Transverse colon (tissue), 4 donors: ENCODE measurements at regions not wholly inside any gene's neighbourhood (a gene's known extent, or its start where the extent isn't known, plus 50 kb on each side); places are given as distances from the start of the nearest gene placed in this dataset.
"Not testable (repeated sequence)": the region's sequence is repeated elsewhere in the genome, so short reads cannot be mapped to it uniquely, and the experiment has no call there.

ENCODE experiments used
- DNase-seq: peaks from one replicate; pipeline ENCODE4 v3.0.0-alpha.2; 2019
- H3K27ac ChIP-seq, 4 donors: fragments of 200-600 bp; sonication (generic); 2 replicates each; pipeline ENCODE4 v1.5.1; 2016 to 2018; ENCODE audit warnings: inconsistent platforms in 4 of 4
- H3K27me3 ChIP-seq: fragments of 200-600 bp; sonication (generic); 2 replicates; pipeline ENCODE4 v1.5.1; 2017; ENCODE audit warnings: inconsistent platforms
- H3K36me3 ChIP-seq, 4 donors: fragments of 200-600 bp; sonication (generic); 2 replicates each; pipeline ENCODE4 v1.5.1; 2017 to 2019; ENCODE audit warnings: inconsistent platforms in 4 of 4
- H3K4me1 ChIP-seq, 4 donors: fragments of 200-600 bp; sonication (generic); 2 replicates each; pipeline ENCODE4 v1.5.1; 2017 to 2020; ENCODE audit warnings: inconsistent platforms in 4 of 4
- H3K4me3 ChIP-seq, 4 donors: fragments of 200-600 bp; sonication (generic); 1 replicate in 1 of 4; 2 replicates in 3 of 4; pipeline versions ENCODE4 v1.5.1 to v1.6.1; 2017 to 2019; ENCODE audit warnings: inconsistent platforms in 4 of 4
- H3K9me3 ChIP-seq, 2 donors: fragments of 200-600 bp; sonication (generic); 2 replicates each; pipeline ENCODE4 v1.5.1; 2017 to 2019; ENCODE audit warnings: inconsistent platforms in 2 of 2
- CTCF ChIP-seq, 5 experiments: fragments of 200-600 bp in 3 of 5; fragments of 450-650 bp in 2 of 5; sonication (generic) in 3 of 5; IDR thresholded peaks; 1 replicate in 2 of 5; 2 replicates in 3 of 5; pipeline ENCODE4 v1.5.1; 2016 to 2017; ENCODE audit warnings: antibody characterized with exemption in 5 of 5, inconsistent platforms in 3 of 5, mild to moderate bottlenecking in 2 of 5, moderate library complexity in 1 of 5
- EP300 ChIP-seq: sonication (generic); formaldehyde crosslinking; IDR thresholded peaks from one replicate; pipeline ENCODE4 v1.6.1; 2017; ENCODE audit warnings: antibody characterized with exemption, low read depth
- POLR2A ChIP-seq: fragments of 450-650 bp; IDR thresholded peaks from one replicate; pipeline ENCODE4 v1.6.1; 2016; ENCODE audit warnings: antibody characterized with exemption, mild to moderate bottlenecking, moderate library complexity
- POLR2AphosphoS5 ChIP-seq, 3 donors: sonication (generic); formaldehyde crosslinking; IDR thresholded peaks; one replicate each; pipeline ENCODE4 v1.6.1; 2016; ENCODE audit warnings: antibody characterized with exemption in 3 of 3
- WGBS, 2 donors: methylation state at CpG; one replicate each; pipeline ENCODE4 v1.1.5; 2018; ENCODE audit warnings: low coverage in 1 of 2; 5-methylcytosine and 5-hydroxymethylcytosine counted together
- in situ Hi-C, 4 donors: fragments of 200-750 bp; cut with MboI; loops; one replicate each; pipeline versions ENCODE4 v1.15.0 to v1.15.1; 2017; ENCODE audit warnings: low sequenced_read_pairs in 3 of 4, low pct_ligation_motif_present in 1 of 4, low pct_unique_long_range_greater_than_20kb in 1 of 4
- intact Hi-C: fragments of 100-400 bp; cut with DNase I; formaldehyde crosslinking; loops from one replicate; pipeline ENCODE4 v1.15.1; 2023; ENCODE audit warnings: low total_unique reads

- H3K4me1 ChIP-seq = no peaks in the 10 kb centered on the region
- no peak overlapping the region for H3K27ac ChIP-seq
- 86 to 88% methylated on average over 6 to 10 of the region's 10 CpGs for WGBS, 2 donors
- H3K27me3 ChIP-seq = no peaks in the 10 kb centered on the region
- no peak overlapping the region for H3K4me3 ChIP-seq
- in situ Hi-C loops = no loop called here
- H3K36me3 ChIP-seq = no peaks in the 10 kb centered on the region
- no peak for TF ChIP-seq POLR2AphosphoS5 (IDR thresholded peaks at IDR 0.05)
- TF ChIP-seq POLR2A = no peak
- TF ChIP-seq EP300 = no peak
- no peak for TF ChIP-seq CTCF (IDR thresholded peaks at IDR 0.05)
- no peaks in the 10 kb centered on the region for H3K9me3 ChIP-seq
- intact Hi-C loops = no loop called here
- no peak for DNase-seq
Observed at GRCh38 chr16:7791028-7791590, 458.5 kb downstream of the RBFOX1 start.

GRCh38 chr16:7775072-7775488 lies 442.4 kb downstream of the RBFOX1 start:
- Histone ChIP-seq H3K4me1 (no peaks in the 10 kb centered on the region), H3K36me3 (no peaks in the 10 kb centered on the region), H3K27ac (no peak overlapping the region), H3K27me3 (no peaks in the 10 kb centered on the region), H3K9me3 (no peaks in the 10 kb centered on the region), H3K4me3 (no peak overlapping the region)
- intact Hi-C loops = no loop called here
- 75 to 85% methylated on average over 1 of the region's 1 CpG for WGBS, 2 donors
- no peak for DNase-seq
- in situ Hi-C loops = no loop called here
- no peak for TF ChIP-seq POLR2AphosphoS5 (IDR thresholded peaks at IDR 0.05)

- Histone ChIP-seq H3K4me3 (no peak overlapping the region), H3K9me3 (no peaks in the 10 kb centered on the region), H3K27ac (no peak overlapping the region), H3K36me3 (no peaks in the 10 kb centered on the region), H3K4me1 (no peaks in the 10 kb centered on the region), H3K27me3 (no peaks in the 10 kb centered on the region)
- TF ChIP-seq CTCF (IDR thresholded peaks at IDR 0.05) = no peak
- no peak for TF ChIP-seq POLR2A
- no peak for TF ChIP-seq POLR2AphosphoS5 (IDR thresholded peaks at IDR 0.05)
- TF ChIP-seq EP300 = no peak
- whole genome bisulfite sequencing, 2 donors = 74 to 77% methylated on average over 6 to 8 of the region's 8 CpGs
- intact Hi-C loops (no loop called here), in situ Hi-C loops (no loop called here)
- DNase-seq = no peak
Observed at GRCh38 chr16:7772722-7773121, 440.1 kb downstream of the RBFOX1 start.

GRCh38 chr16:7769091-7769490 lies 436.4 kb downstream of the RBFOX1 start:
- H3K9me3 ChIP-seq, DNase-seq, H3K27me3 ChIP-seq, in situ Hi-C loops, H3K36me3 ChIP-seq, H3K4me1 ChIP-seq, H3K27ac ChIP-seq, H3K4me3 ChIP-seq: not testable (repeated sequence)
- intact Hi-C loops = loop anchor here (5.0 kb wide), 1 partner anchor 553 kb away; no protein-coding TSS in a partner anchor
- 84 to 90% methylated on average over 5 to 6 of the region's 6 CpGs for WGBS, 2 donors

- Histone ChIP-seq H3K4me3 (no peak overlapping the region), H3K9me3 (no peaks in the 10 kb centered on the region), H3K4me1 (no peaks in the 10 kb centered on the region), H3K27ac (no peak overlapping the region), H3K27me3 (no peaks in the 10 kb centered on the region), H3K36me3 (no peaks in the 10 kb centered on the region)
- WGBS, 2 donors = 43 to 55% methylated on average over 3 of the region's 3 CpGs
- intact Hi-C loops (loop anchor here (5.0 kb wide), 1 partner anchor 557 kb away; no protein-coding TSS in a partner anchor), in situ Hi-C loops (no loop called here)
- no peak for DNase-seq
- TF ChIP-seq POLR2AphosphoS5 (IDR thresholded peaks at IDR 0.05) = no peak
Observed at GRCh38 chr16:7765079-7765550, 432.5 kb downstream of the RBFOX1 start.

- whole genome bisulfite sequencing, 2 donors = 60 to 87% methylated on average over 1 to 8 of the region's 8 CpGs
Observed at GRCh38 chr16:7763111-7763510, 430.5 kb downstream of the RBFOX1 start.

More at GRCh38 chr16:7763111-7763510, 430.5 kb downstream of the RBFOX1 start:
- no peaks in the 10 kb centered on the region for H3K27me3 ChIP-seq
- no peak overlapping the region for H3K27ac ChIP-seq
- no peak overlapping the region for H3K4me3 ChIP-seq
- no peak for DNase-seq
- TF ChIP-seq POLR2A = no peak
- TF ChIP-seq CTCF (IDR thresholded peaks at IDR 0.05) = no peak
- no peak for TF ChIP-seq POLR2AphosphoS5 (IDR thresholded peaks at IDR 0.05)
- no peak for TF ChIP-seq EP300
- no peaks in the 10 kb centered on the region for H3K9me3 ChIP-seq
- intact Hi-C loops (no loop called here), in situ Hi-C loops (no loop called here)
- no peaks in the 10 kb centered on the region for H3K36me3 ChIP-seq
- no peaks in the 10 kb centered on the region for H3K4me1 ChIP-seq
